Caco-2 (cell line): ENCODE measurements at regions not wholly inside any gene's neighbourhood (a gene's known extent, or its start where the extent isn't known, plus 50 kb on each side); places are given as distances from the start of the nearest gene placed in this dataset.

Experiments
- BruUV-seq: library from RNA; stranded (reverse); fragments of 400-500 nt; replicated peaks from 2 replicates; lab custom pipeline; 2021; lab: Mats Ljungman, UMichigan
- CTCF ChIA-PET: fragments of 300-600 bp; sonication (Branson Sonifier 250); formaldehyde crosslinking; loops from one replicate; lab custom pipeline; 2022; ENCODE audit warnings: antibody characterized with exemption; lab: Charles Lee
- POLR2A ChIA-PET: fragments of 300-600 bp; sonication (Branson Sonifier 250); formaldehyde crosslinking; loops from one replicate; lab custom pipeline; 2022; ENCODE audit warnings: antibody characterized with exemption; lab: Charles Lee
- DNase-seq, 2 experiments: peaks; one replicate each; pipeline versions ENCODE4 v3.0.0 to v3.0.0-alpha.2; 2020 to 2022
- H3K27me3 ChIP-seq: replicated peaks from 2 replicates; pipeline ENCODE4 v1.6.0; 2011; ENCODE audit warnings: low read length; ENCODE audit not compliant: control insufficient read depth, insufficient read depth
- H3K36me3 ChIP-seq: 2 replicates; pipeline ENCODE4 v1.5.1; 2011; ENCODE audit warnings: low read length; ENCODE audit not compliant: control insufficient read depth, insufficient read depth
- H3K4me1 ChIP-seq: fragments of 250-450 bp; sonication (Bioruptor Pico); 2 replicates; pipeline ENCODE4 v1.5.1; 2020; ENCODE audit warnings: mild to moderate bottlenecking
- H3K4me3 ChIP-seq: 2 replicates; pipeline ENCODE4 v1.5.1; 2011; ENCODE audit warnings: low read depth, mild to moderate bottlenecking, control low read depth, low read length
- H3K9me3 ChIP-seq: fragments of 250-450 bp; sonication (Bioruptor Pico); 2 replicates; pipeline ENCODE4 v1.5.1; 2020; ENCODE audit warnings: mild to moderate bottlenecking, moderate library complexity
- H3K27ac Mint-ChIP-seq: one replicate; pipeline ENCODE4 v1.8.0; 2022; ENCODE audit warnings: mixed read lengths; ENCODE audit not compliant: unreplicated experiment
- H3K27me3 Mint-ChIP-seq: one replicate; pipeline ENCODE4 v1.8.0; 2022; ENCODE audit warnings: mixed read lengths; ENCODE audit not compliant: insufficient read depth, unreplicated experiment
- H3K36me3 Mint-ChIP-seq: one replicate; pipeline ENCODE4 v1.8.0; 2022; ENCODE audit warnings: mild to moderate bottlenecking, mixed read lengths; ENCODE audit not compliant: insufficient read depth, unreplicated experiment
- H3K4me1 Mint-ChIP-seq: one replicate; pipeline ENCODE4 v1.8.0; 2022; ENCODE audit warnings: low read depth, mixed read lengths; ENCODE audit not compliant: unreplicated experiment
- H3K4me3 Mint-ChIP-seq: one replicate; pipeline ENCODE4 v1.8.0; 2022; ENCODE audit warnings: mild to moderate bottlenecking, moderate library complexity, mixed read lengths; ENCODE audit not compliant: unreplicated experiment
- H3K9me3 Mint-ChIP-seq: one replicate; pipeline ENCODE4 v1.8.0; 2022; ENCODE audit warnings: mixed read lengths; ENCODE audit not compliant: unreplicated experiment
- CTCF ChIP-seq, 2 experiments: fragments of 200-600 bp in 1 of 2; IDR thresholded peaks; 1 replicate in 1 of 2; 2 replicates in 1 of 2; pipeline versions ENCODE4 v1.5.1 to v1.8.0; 2011 to 2022; ENCODE audit warnings: antibody characterized with exemption in 1 of 2, control low read depth in 1 of 2, inconsistent platforms in 1 of 2, low read depth in 1 of 2, low read length in 1 of 2, mild to moderate bottlenecking in 1 of 2, moderate library complexity in 1 of 2; ENCODE audit not compliant: insufficient read depth in 1 of 2, severe bottlenecking in 1 of 2, unreplicated experiment in 1 of 2
- intact Hi-C: fragments of 100-400 bp; cut with micrococcal nuclease; formaldehyde crosslinking; loops from one replicate; pipeline ENCODE4 v1.10.0; 2022; ENCODE audit not compliant: unreplicated experiment

GRCh38 chrX:64642482-64642881 is 247.2 kb upstream of the MTMR8 start:
- no peaks in the 10 kb centered on the region for H3K4me1 ChIP-seq
- no peak overlapping the region for H3K27ac Mint-ChIP-seq
- H3K9me3 ChIP-seq: no peaks in the 10 kb centered on the region
- H3K27me3 ChIP-seq: no peaks in the 10 kb centered on the region
- H3K36me3 ChIP-seq: no peaks in the 10 kb centered on the region
- H3K9me3 Mint-ChIP-seq: no peaks in the 10 kb centered on the region
- no peaks in the 10 kb centered on the region for H3K27me3 Mint-ChIP-seq
- no peak overlapping the region for H3K4me3 Mint-ChIP-seq
- H3K36me3 Mint-ChIP-seq: no peaks in the 10 kb centered on the region
- BruUV-seq: no TSS peak
- intact Hi-C loops: no loop called here
- peak in 1 of 2 experiments; percentile 9 for TF ChIP-seq CTCF (IDR thresholded peaks at IDR 0.05; ENCODE audit: insufficient read depth in 1 of 2, low read depth in 1 of 2, low read length in 1 of 2, severe bottlenecking in 1 of 2, unreplicated experiment in 1 of 2)
- ChIA-PET CTCF (no interaction called here), POLR2A (no interaction called here)
- no peaks in the 10 kb centered on the region for H3K4me1 Mint-ChIP-seq
- H3K4me3 ChIP-seq: no peak overlapping the region
- DNase-seq: no peak
